WI38 (cell line): ENCODE measurements at regions not wholly inside any gene's neighbourhood (a gene's known extent, or its start where the extent isn't known, plus 50 kb on each side); places are given as distances from the start of the nearest gene placed in this dataset.

Source experiments
- H3K4me3 ChIP-seq: 2 replicates; pipeline ENCODE4 v1.5.1; 2011; ENCODE audit warnings: low read depth, mild to moderate bottlenecking, control low read depth, low read length
- TF ChIP-seq, protein P1 (sequence below): IDR thresholded peaks from 2 replicates; pipeline ENCODE4 v1.5.1; 2012; ENCODE audit warnings: low read depth, mild to moderate bottlenecking, control low read depth, low read length

- no peak overlapping the region for H3K4me3 ChIP-seq
- TF ChIP-seq, protein P1, sequence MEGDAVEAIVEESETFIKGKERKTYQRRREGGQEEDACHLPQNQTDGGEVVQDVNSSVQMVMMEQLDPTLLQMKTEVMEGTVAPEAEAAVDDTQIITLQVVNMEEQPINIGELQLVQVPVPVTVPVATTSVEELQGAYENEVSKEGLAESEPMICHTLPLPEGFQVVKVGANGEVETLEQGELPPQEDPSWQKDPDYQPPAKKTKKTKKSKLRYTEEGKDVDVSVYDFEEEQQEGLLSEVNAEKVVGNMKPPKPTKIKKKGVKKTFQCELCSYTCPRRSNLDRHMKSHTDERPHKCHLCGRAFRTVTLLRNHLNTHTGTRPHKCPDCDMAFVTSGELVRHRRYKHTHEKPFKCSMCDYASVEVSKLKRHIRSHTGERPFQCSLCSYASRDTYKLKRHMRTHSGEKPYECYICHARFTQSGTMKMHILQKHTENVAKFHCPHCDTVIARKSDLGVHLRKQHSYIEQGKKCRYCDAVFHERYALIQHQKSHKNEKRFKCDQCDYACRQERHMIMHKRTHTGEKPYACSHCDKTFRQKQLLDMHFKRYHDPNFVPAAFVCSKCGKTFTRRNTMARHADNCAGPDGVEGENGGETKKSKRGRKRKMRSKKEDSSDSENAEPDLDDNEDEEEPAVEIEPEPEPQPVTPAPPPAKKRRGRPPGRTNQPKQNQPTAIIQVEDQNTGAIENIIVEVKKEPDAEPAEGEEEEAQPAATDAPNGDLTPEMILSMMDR, result no peak
Measured at GRCh38 chrX:39954851-39955250, 142.9 kb downstream of the BCOR start.

GRCh38 chrX:39955625-39956024 is 142.1 kb downstream of the BCOR start:
- TF ChIP-seq, protein P1, result no peak
- H3K4me3 ChIP-seq, result no peak overlapping the region

DNA sequence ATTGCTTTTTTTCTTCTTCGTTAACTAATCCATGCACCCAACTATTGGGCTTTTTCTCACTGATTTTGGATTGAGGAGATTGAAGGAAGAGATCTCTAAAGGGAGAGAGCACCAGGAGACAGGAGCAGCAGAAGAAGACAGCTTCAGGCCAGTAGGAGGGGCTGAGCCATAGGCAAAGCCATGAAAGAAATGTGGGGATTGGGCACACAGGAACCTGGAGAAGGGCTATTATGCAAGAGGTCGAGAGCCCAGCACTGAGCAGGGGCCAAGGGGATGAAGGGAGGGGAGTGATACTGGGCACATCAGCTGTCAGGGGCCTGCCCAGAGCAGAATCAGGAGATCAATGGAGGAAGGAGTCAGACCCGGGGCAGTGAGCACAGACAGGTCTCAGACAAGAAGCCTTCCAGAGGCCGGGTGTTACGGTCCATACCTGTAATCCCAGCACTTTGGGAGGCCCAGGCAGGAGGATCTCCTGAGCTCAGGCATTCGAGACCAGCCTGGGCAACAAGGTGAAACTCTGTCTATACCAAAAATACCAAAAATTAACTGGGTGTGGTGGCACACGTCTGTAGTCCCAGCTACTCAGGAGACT is 140.9 kb downstream of the BCOR start:
- TF ChIP-seq, protein P1, result no peak
- H3K4me3 ChIP-seq, result no peak overlapping the region

- TF ChIP-seq, protein P1, result no peak
- no peak overlapping the region for H3K4me3 ChIP-seq
Measured at GRCh38 chrX:39957816-39958566, 139.8 kb downstream of the BCOR start.

GRCh38 chrX:39958850-39959249 is 138.9 kb downstream of the BCOR start:
- TF ChIP-seq, protein P1, result no peak

GRCh38 chrX:39960219-39960618 is 137.5 kb downstream of the BCOR start:
- TF ChIP-seq, protein P1, result no peak
- no peak overlapping the region for H3K4me3 ChIP-seq

More at GRCh38 chrX:39958850-39959249, 138.9 kb downstream of the BCOR start:
- no peak overlapping the region for H3K4me3 ChIP-seq

DNA sequence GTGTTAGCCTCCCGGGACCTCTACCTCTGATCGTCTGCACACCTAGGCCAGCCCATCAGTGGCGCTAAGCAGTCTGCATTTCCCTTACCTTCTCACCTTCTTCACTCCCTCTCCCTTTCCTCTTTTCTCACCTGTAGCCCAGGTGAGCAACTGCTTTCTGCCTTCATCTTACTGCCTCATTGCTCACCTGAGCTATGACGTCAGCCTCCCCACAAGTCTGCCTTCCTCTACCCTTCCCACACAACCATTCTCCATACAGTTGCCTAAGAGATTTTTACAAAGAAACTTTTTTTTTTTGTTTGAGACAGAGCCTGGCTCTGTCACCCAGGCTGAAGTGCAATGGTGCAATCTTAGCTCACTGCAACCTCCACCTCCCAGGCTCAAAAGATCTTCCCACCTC is 136.3 kb downstream of the BCOR start:
- no peak overlapping the region for H3K4me3 ChIP-seq
- TF ChIP-seq, protein P1, result no peak
